Breast epithelium (tissue), 3 donors: ENCODE measurements at regions not wholly inside any gene's neighbourhood (a gene's known extent, or its start where the extent isn't known, plus 50 kb on each side); places are given as distances from the start of the nearest gene placed in this dataset.

Experiments
- POLR2AphosphoS5 ChIP-seq, 3 donors: sonication (generic); formaldehyde crosslinking; IDR thresholded peaks; one replicate each; pipeline ENCODE4 v1.6.1; 2017; ENCODE audit warnings: antibody characterized with exemption in 3 of 3
- TF ChIP-seq, protein P1 (sequence below), 3 donors: fragments of 450-650 bp; IDR thresholded peaks; one replicate each; pipeline ENCODE4 v1.5.1; 2016 to 2017; ENCODE audit warnings: antibody characterized with exemption in 3 of 3, mild to moderate bottlenecking in 3 of 3, moderate library complexity in 3 of 3

DNA sequence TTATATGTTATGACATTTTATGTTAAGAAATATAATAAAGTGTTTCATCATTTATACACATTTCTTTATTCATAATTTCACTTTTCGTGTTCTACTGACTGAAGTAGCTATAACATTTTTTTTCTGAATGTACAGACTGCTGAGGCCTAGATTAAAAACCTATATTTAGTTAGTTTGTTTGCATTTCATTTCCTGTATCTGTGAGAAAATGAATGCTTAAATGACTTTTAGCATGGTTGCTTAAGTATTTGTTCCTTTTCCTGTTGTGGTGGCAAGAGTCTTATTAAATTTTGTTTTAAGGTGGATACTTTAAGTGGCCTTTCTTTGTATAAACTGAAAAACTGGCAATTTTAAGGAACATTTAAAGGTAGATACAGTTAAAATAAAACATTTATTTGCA lies 779.7 kb upstream of the MAN1A1 start:
- TF ChIP-seq, protein P1, sequence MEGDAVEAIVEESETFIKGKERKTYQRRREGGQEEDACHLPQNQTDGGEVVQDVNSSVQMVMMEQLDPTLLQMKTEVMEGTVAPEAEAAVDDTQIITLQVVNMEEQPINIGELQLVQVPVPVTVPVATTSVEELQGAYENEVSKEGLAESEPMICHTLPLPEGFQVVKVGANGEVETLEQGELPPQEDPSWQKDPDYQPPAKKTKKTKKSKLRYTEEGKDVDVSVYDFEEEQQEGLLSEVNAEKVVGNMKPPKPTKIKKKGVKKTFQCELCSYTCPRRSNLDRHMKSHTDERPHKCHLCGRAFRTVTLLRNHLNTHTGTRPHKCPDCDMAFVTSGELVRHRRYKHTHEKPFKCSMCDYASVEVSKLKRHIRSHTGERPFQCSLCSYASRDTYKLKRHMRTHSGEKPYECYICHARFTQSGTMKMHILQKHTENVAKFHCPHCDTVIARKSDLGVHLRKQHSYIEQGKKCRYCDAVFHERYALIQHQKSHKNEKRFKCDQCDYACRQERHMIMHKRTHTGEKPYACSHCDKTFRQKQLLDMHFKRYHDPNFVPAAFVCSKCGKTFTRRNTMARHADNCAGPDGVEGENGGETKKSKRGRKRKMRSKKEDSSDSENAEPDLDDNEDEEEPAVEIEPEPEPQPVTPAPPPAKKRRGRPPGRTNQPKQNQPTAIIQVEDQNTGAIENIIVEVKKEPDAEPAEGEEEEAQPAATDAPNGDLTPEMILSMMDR (IDR thresholded peaks at IDR 0.05): no peak
- TF ChIP-seq POLR2AphosphoS5 (IDR thresholded peaks at IDR 0.05): no peak
